ENCODE measurements at regions not wholly inside any gene's neighbourhood (a gene's known extent, or its start where the extent isn't known, plus 50 kb on each side); places are given as distances from the start of the nearest gene placed in this dataset.

GRCh38 chr1:230540421-230541155, 101.7 kb upstream of the COG2 start:
- H3K4me3 Mint-ChIP-seq: no peak overlapping the region
- H3K36me3 Mint-ChIP-seq: no peaks in the 10 kb centered on the region
- intact Hi-C loops (cut with micrococcal nuclease): no loop called here
- no peak overlapping the region for H3K4me2 ChIP-seq (replicated peaks; ENCODE audit: extremely low read depth, low read length, poor library complexity, severe bottlenecking)
- WGBS (ENCODE audit: insufficient coverage): 85% methylated on average over 4 of the region's 6 CpGs
- H3K27ac Mint-ChIP-seq: no peak overlapping the region
- H3K36me3 ChIP-seq (replicated peaks in 1 of 2; ENCODE audit: control insufficient read depth in 1 of 2, insufficient read depth in 2 of 2, low read length in 2 of 2): no peaks in the 10 kb centered on the region
- no peaks in the 10 kb centered on the region for H3K4me1 ChIP-seq (ENCODE audit: control insufficient read depth in 1 of 2, insufficient read depth in 2 of 2, low read length in 2 of 2)
- H3K79me2 ChIP-seq (ENCODE audit: insufficient read depth, low read length): no peaks in the 10 kb centered on the region
- peaks cover 0 to 8% (median 4%) of the 10 kb centered on the region in 7 donors for H3K9me3 Mint-ChIP-seq
- no peak overlapping the region for H3K27ac ChIP-seq (ENCODE audit: low read depth in 1 of 2, low read length in 2 of 2)
- no peak overlapping the region for H3K9ac ChIP-seq (ENCODE audit: insufficient read depth, low read length, poor library complexity, severe bottlenecking)
- TF ChIP-seq CTCF (IDR thresholded peaks at IDR 0.05): no peak
- no peak overlapping the region for H2AFZ ChIP-seq (ENCODE audit: insufficient read depth, low read depth, low read length, poor library complexity, severe bottlenecking)
- no peak overlapping the region for H3K4me3 ChIP-seq (replicated peaks in 1 of 3; ENCODE audit: low read depth in 2 of 3, low read length in 3 of 3)
- no peaks in the 10 kb centered on the region for H3K27me3 ChIP-seq (ENCODE audit: control insufficient read depth in 2 of 2, insufficient read depth in 2 of 2, low read length in 2 of 2)
- H4K20me1 ChIP-seq (ENCODE audit: insufficient read depth, low read length): no peaks in the 10 kb centered on the region
- H3K9me3 ChIP-seq (replicated peaks in 1 of 2; ENCODE audit: control insufficient read depth in 1 of 2, insufficient read depth in 1 of 2, low read length in 2 of 2): peaks cover 0 to 5% of the 10 kb centered on the region in 2 donors
- H3K4me1 Mint-ChIP-seq: no peaks in the 10 kb centered on the region
- H3K27me3 Mint-ChIP-seq (ENCODE audit: low read depth in 3 of 3): peaks cover 6 to 14% (median 6%) of the 10 kb centered on the region in 3 donors
- no peak for DNase-seq

- Histone ChIP-seq H3K4me1 (ENCODE audit: control insufficient read depth in 1 of 2, insufficient read depth in 2 of 2, low read length in 2 of 2) (no peaks in the 10 kb centered on the region), H4K20me1 (ENCODE audit: insufficient read depth, low read length) (no peaks in the 10 kb centered on the region), H3K27me3 (ENCODE audit: control insufficient read depth in 2 of 2, insufficient read depth in 2 of 2, low read length in 2 of 2) (no peaks in the 10 kb centered on the region), H3K36me3 (replicated peaks in 1 of 2; ENCODE audit: control insufficient read depth in 1 of 2, insufficient read depth in 2 of 2, low read length in 2 of 2) (no peaks in the 10 kb centered on the region), H3K79me2 (ENCODE audit: insufficient read depth, low read length) (no peaks in the 10 kb centered on the region), H2AFZ (ENCODE audit: insufficient read depth, low read depth, low read length, poor library complexity, severe bottlenecking) (no peak overlapping the region), H3K4me3 (replicated peaks in 1 of 3; ENCODE audit: low read depth in 2 of 3, low read length in 3 of 3) (no peak overlapping the region), H3K4me2 (replicated peaks; ENCODE audit: extremely low read depth, low read length, poor library complexity, severe bottlenecking) (no peak overlapping the region), H3K27ac (ENCODE audit: low read depth in 1 of 2, low read length in 2 of 2) (no peak overlapping the region), H3K9ac (ENCODE audit: insufficient read depth, low read length, poor library complexity, severe bottlenecking) (no peak overlapping the region), H3K9me3 (replicated peaks in 1 of 2; ENCODE audit: control insufficient read depth in 1 of 2, insufficient read depth in 1 of 2, low read length in 2 of 2) (peaks cover 3 to 14% of the 10 kb centered on the region in 2 donors)
- Mint-ChIP-seq H3K27me3 (ENCODE audit: low read depth in 3 of 3) (peaks cover 2 to 12% (median 7%) of the 10 kb centered on the region in 3 donors), H3K36me3 (no peaks in the 10 kb centered on the region), H3K4me3 (no peak overlapping the region), H3K4me1 (no peaks in the 10 kb centered on the region), H3K27ac (peak overlapping the region in 1 of 7 donors; percentile 13), H3K9me3 (peaks cover 9 to 20% (median 15%) of the 10 kb centered on the region in 7 donors)
- no peak for DNase-seq
- 76% methylated on average over 9 of the region's 9 CpGs for WGBS (ENCODE audit: insufficient coverage)
- peak; percentile 8 for TF ChIP-seq CTCF (IDR thresholded peaks at IDR 0.05)
- intact Hi-C loops (cut with micrococcal nuclease): no loop called here
These were observed 104.8 kb upstream of the COG2 start for GRCh38 chr1:230537456-230537855.
